IMR-90 (cell line): ENCODE measurements at regions not wholly inside any gene's neighbourhood (a gene's known extent, or its start where the extent isn't known, plus 50 kb on each side); places are given as distances from the start of the nearest gene placed in this dataset.

Experiments
- ATAC-seq: fragments of 200-7000 bp; cut with Tn5 transposase; 2 replicates; pipeline ENCODE4 v1.9.1; 2020; ENCODE audit warnings: low read depth, mild to moderate bottlenecking, moderate library complexity
- BruUV-seq: library from RNA; stranded (reverse); fragments of 400-500 nt; replicated peaks from 2 replicates; lab custom pipeline; 2021; lab: Mats Ljungman, UMichigan
- CTCF ChIA-PET: fragments of 300-600 bp; formaldehyde crosslinking; extraction: SDS; loops from one replicate; lab custom pipeline; 2021; ENCODE audit warnings: antibody characterized with exemption; lab: Yijun Ruan, JAX
- POLR2A ChIA-PET: fragments of 300-600 bp; sonication (Branson Sonifier 250); formaldehyde crosslinking; loops from one replicate; lab custom pipeline; 2022; ENCODE audit warnings: antibody characterized with exemption; ENCODE audit not compliant: unreplicated experiment; lab: Charles Lee
- DNase-seq: peaks from one replicate; pipeline ENCODE4 v3.0.0; 2013
- H2AFZ ChIP-seq: replicated peaks from 2 replicates; pipeline ENCODE3; 2013; ENCODE audit warnings: low read length, mild to moderate bottlenecking; ENCODE audit not compliant: poor library complexity
- H2AK5ac ChIP-seq: 2 replicates; pipeline ENCODE4 v1.6.1; 2013; ENCODE audit warnings: low read depth, low read length, inconsistent platforms
- H2AK9ac ChIP-seq: replicated peaks from 2 replicates; pipeline ENCODE3; 2013; ENCODE audit warnings: mild to moderate bottlenecking, low read depth, low read length, moderate library complexity; ENCODE audit not compliant: poor library complexity
- H2BK120ac ChIP-seq: 2 replicates; pipeline ENCODE4 v1.6.1; 2013; ENCODE audit warnings: low read depth, low read length, inconsistent platforms
- H2BK15ac ChIP-seq: 3 replicates; pipeline ENCODE4 v1.6.1; 2013; ENCODE audit warnings: low read depth, low read length, inconsistent platforms
- H2BK20ac ChIP-seq: 2 replicates; pipeline ENCODE4 v1.6.1; 2013; ENCODE audit warnings: low read depth, mild to moderate bottlenecking, inconsistent platforms, low read length, moderate library complexity
- H2BK5ac ChIP-seq: 2 replicates; pipeline ENCODE4 v1.6.1; 2013; ENCODE audit warnings: mild to moderate bottlenecking, low read depth, low read length, inconsistent platforms; ENCODE audit not compliant: poor library complexity, severe bottlenecking
- H3K14ac ChIP-seq: replicated peaks from 2 replicates; pipeline ENCODE4 v1.6.1; 2013; ENCODE audit warnings: low read depth, low read length, inconsistent platforms
- H3K18ac ChIP-seq: 2 replicates; pipeline ENCODE4 v1.6.1; 2013; ENCODE audit warnings: low read depth, low read length, control low read depth
- H3K23ac ChIP-seq: 2 replicates; pipeline ENCODE4 v1.6.1; 2013; ENCODE audit warnings: low read depth, low read length, inconsistent platforms
- H3K27ac ChIP-seq: 2 replicates; pipeline ENCODE4 v1.5.1; 2013; ENCODE audit warnings: mild to moderate bottlenecking, control low read depth, low read length; ENCODE audit not compliant: insufficient read depth
- H3K27me3 ChIP-seq: 2 replicates; pipeline ENCODE4 v1.6.1; 2013; ENCODE audit warnings: low read length; ENCODE audit not compliant: control insufficient read depth, insufficient read depth
- H3K36me3 ChIP-seq: 2 replicates; pipeline ENCODE4 v1.6.1; 2013; ENCODE audit warnings: low read length, mixed read lengths; ENCODE audit not compliant: control insufficient read depth, insufficient read depth
- H3K4ac ChIP-seq: 2 replicates; pipeline ENCODE4 v1.6.1; 2013; ENCODE audit warnings: low read depth, low read length, inconsistent platforms
- H3K4me1 ChIP-seq: 2 replicates; pipeline ENCODE4 v1.6.1; 2013; ENCODE audit warnings: low read length, mixed read lengths; ENCODE audit not compliant: control insufficient read depth, insufficient read depth
- H3K4me2 ChIP-seq: 2 replicates; pipeline ENCODE4 v1.6.1; 2013; ENCODE audit warnings: low read depth, mild to moderate bottlenecking, control low read depth, low read length, moderate library complexity
- H3K4me3 ChIP-seq: 2 replicates; pipeline ENCODE4 v1.5.1; 2013; ENCODE audit warnings: low read depth, mild to moderate bottlenecking, control low read depth, low read length, moderate library complexity; ENCODE audit not compliant: insufficient read depth
- H3K56ac ChIP-seq: 2 replicates; pipeline ENCODE4 v1.6.1; 2013; ENCODE audit warnings: low read length, inconsistent platforms; ENCODE audit not compliant: insufficient read depth; ENCODE audit errors: extremely low read depth
- H3K79me1 ChIP-seq, 2 experiments: 2 replicates each; pipeline ENCODE4 v1.6.1; 2013; ENCODE audit warnings: low read length in 2 of 2, inconsistent platforms in 1 of 2, low read depth in 1 of 2
- H3K9ac ChIP-seq: 2 replicates; pipeline ENCODE4 v1.6.1; 2013; ENCODE audit warnings: low read depth, low read length, control low read depth
- H3K9me1 ChIP-seq: 2 replicates; pipeline ENCODE4 v1.6.1; 2013; ENCODE audit warnings: low read length, inconsistent platforms; ENCODE audit not compliant: insufficient read depth
- H3K9me3 ChIP-seq: 2 replicates; pipeline ENCODE4 v1.6.1; 2013; ENCODE audit warnings: low read length; ENCODE audit not compliant: control insufficient read depth, insufficient read depth
- H4K20me1 ChIP-seq: 2 replicates; pipeline ENCODE4 v1.6.1; 2013; ENCODE audit warnings: low read length, inconsistent platforms; ENCODE audit not compliant: insufficient read depth
- H4K5ac ChIP-seq: 2 replicates; pipeline ENCODE4 v1.6.1; 2013; ENCODE audit warnings: mild to moderate bottlenecking, low read depth, low read length, control low read depth
- H4K8ac ChIP-seq, 2 experiments: 2 replicates each; pipeline ENCODE4 v1.6.1; 2013; ENCODE audit warnings: low read depth in 2 of 2, low read length in 2 of 2, control low read depth in 1 of 2, inconsistent platforms in 1 of 2
- H4K91ac ChIP-seq: 2 replicates; pipeline ENCODE4 v1.6.1; 2013; ENCODE audit warnings: low read depth, low read length, inconsistent platforms; ENCODE audit not compliant: insufficient read depth
- RFX5 ChIP-seq: IDR thresholded peaks from 2 replicates; pipeline ENCODE4 v1.8.0; 2012; ENCODE audit warnings: low read depth, mild to moderate bottlenecking, low read length, moderate library complexity
- WGBS, 2 experiments: methylation state at CpG; one replicate each; pipeline versions ENCODE4 v1.1.5 to v1.1.7; 2013; ENCODE audit warnings: missing lambda C conversion rate in 2 of 2; ENCODE audit not compliant: insufficient read length in 1 of 2; ENCODE audit errors: extremely low coverage in 2 of 2; 5-methylcytosine and 5-hydroxymethylcytosine counted together
- dilution Hi-C: fragments of 300-500 bp; cut with HindIII; formaldehyde crosslinking; loops from one replicate; pipeline ENCODE4 v1.14.3; 2018; ENCODE audit warnings: low sequenced_read_pairs; ENCODE audit not compliant: unreplicated experiment
- in situ Hi-C: fragments of 300-500 bp; cut with MboI; formaldehyde crosslinking; loops from 3 replicates; pipeline ENCODE4 v1.14.3; 2019; ENCODE audit warnings: low sequenced_read_pairs, inconsistent platforms, mixed read lengths
- intact Hi-C: fragments of 100-400 bp; cut with micrococcal nuclease; formaldehyde crosslinking; loops from 2 replicates; pipeline ENCODE4 v1.10.0; 2022

GRCh38 chr13:70644052-70644451, 535.8 kb upstream of the KLHL1 start:
- H3K9me1 ChIP-seq: no peaks in the 10 kb centered on the region
- no peak overlapping the region for H2BK20ac ChIP-seq
- H3K9me3 ChIP-seq: no peaks in the 10 kb centered on the region; the same call in 1 of the 2 replicates
- CTCF ChIA-PET: no interaction called here
- no peaks in the 10 kb centered on the region for H3K4me1 ChIP-seq
- no peak overlapping the region for H2BK15ac ChIP-seq
- intact Hi-C loops (no loop called here), in situ Hi-C loops (no loop called here), dilution Hi-C loops (no loop called here)
- BruUV-seq: no TSS peak
- H3K56ac ChIP-seq: no peak overlapping the region
- H3K27me3 ChIP-seq: no peaks in the 10 kb centered on the region
- no peak for TF ChIP-seq RFX5
- no CpG with 5 or more reads among the region's 6 CpGs for WGBS, 2 experiments
- H3K23ac ChIP-seq: no peak overlapping the region
- H3K14ac ChIP-seq: no peak overlapping the region
- H4K5ac ChIP-seq: no peak overlapping the region
- no peak overlapping the region for H3K4ac ChIP-seq
- POLR2A ChIA-PET: no interaction called here
- H3K4me2 ChIP-seq: no peak overlapping the region
- no peak overlapping the region for H3K9ac ChIP-seq
- H2AK9ac ChIP-seq: no peak overlapping the region
- H2AFZ ChIP-seq: no peak overlapping the region
- no peak overlapping the region for H2BK5ac ChIP-seq
- no peak overlapping the region for H4K91ac ChIP-seq
- no peak overlapping the region for H2AK5ac ChIP-seq
- no peak overlapping the region for H4K8ac ChIP-seq
- no peak overlapping the region for H2BK120ac ChIP-seq
- H3K18ac ChIP-seq: no peak overlapping the region
- no peaks in the 10 kb centered on the region for H3K36me3 ChIP-seq
- DNase-seq: no peak
- no peak for ATAC-seq
- no peaks in the 10 kb centered on the region for H3K79me1 ChIP-seq
- no peak overlapping the region for H3K4me3 ChIP-seq
- no peaks in the 10 kb centered on the region for H4K20me1 ChIP-seq
- no peak overlapping the region for H3K27ac ChIP-seq
